Gastrocnemius medialis (tissue), 4 donors: ENCODE measurements at regions not wholly inside any gene's neighbourhood (a gene's known extent, or its start where the extent isn't known, plus 50 kb on each side); places are given as distances from the start of the nearest gene placed in this dataset.

ENCODE experiments used
- ATAC-seq, 2 donors: fragments of 150-250 bp; one replicate each; pipeline ENCODE4 v1.9.1; 2016
- DNase-seq, 2 donors: peaks; one replicate each; pipeline ENCODE4 v3.0.0-alpha.2; 2019
- H3K27ac ChIP-seq, 4 donors: fragments of 200-600 bp; sonication (generic); 1 replicate in 1 of 4; 2 replicates in 3 of 4; pipeline ENCODE4 v1.5.1; 2016 to 2018; ENCODE audit warnings: mild to moderate bottlenecking in 2 of 4, moderate library complexity in 1 of 4
- H3K27me3 ChIP-seq, 3 donors: fragments of 200-600 bp; sonication (generic) in 2 of 3; 1 replicate in 1 of 3; 2 replicates in 2 of 3; pipeline versions ENCODE4 v1.5.1 to v1.6.0; 2016 to 2019; ENCODE audit warnings: mild to moderate bottlenecking in 1 of 3, moderate library complexity in 1 of 3
- H3K36me3 ChIP-seq, 2 donors: fragments of 200-600 bp; sonication (generic) in 1 of 2; one replicate each; pipeline ENCODE4 v1.5.1; 2017 to 2018
- H3K4me1 ChIP-seq, 2 donors: fragments of 200-600 bp; sonication (generic) in 1 of 2; one replicate each; pipeline ENCODE4 v1.5.1; 2016 to 2017; ENCODE audit warnings: mild to moderate bottlenecking in 2 of 2
- H3K4me3 ChIP-seq, 4 donors: fragments of 200-600 bp; sonication (generic) in 3 of 4; 1 replicate in 1 of 4; 2 replicates in 3 of 4; pipeline ENCODE4 v1.5.1; 2016 to 2019; ENCODE audit warnings: mild to moderate bottlenecking in 2 of 4
- H3K9me3 ChIP-seq, 3 donors: fragments of 200-600 bp; sonication (generic) in 2 of 3; 1 replicate in 1 of 3; 2 replicates in 2 of 3; pipeline ENCODE4 v1.5.1; 2016 to 2019
- CTCF ChIP-seq, 5 experiments: fragments of 450-650 bp in 3 of 5; fragments of 200-600 bp in 2 of 5; sonication (generic) in 2 of 5; IDR thresholded peaks in 4 of 5; conservative IDR thresholded peaks in 1 of 5; 1 replicate in 4 of 5; 2 replicates in 1 of 5; pipeline ENCODE4 v1.5.1; 2016 to 2019; ENCODE audit warnings: antibody characterized with exemption in 5 of 5, mild to moderate bottlenecking in 3 of 5, moderate library complexity in 3 of 5
- POLR2A ChIP-seq, 2 donors: fragments of 450-650 bp; IDR thresholded peaks; one replicate each; pipeline ENCODE4 v1.6.1; 2017; ENCODE audit warnings: antibody characterized with exemption in 2 of 2, mild to moderate bottlenecking in 2 of 2, moderate library complexity in 2 of 2
- in situ Hi-C, 4 donors: fragments of 200-750 bp; cut with MboI; loops; one replicate each; pipeline versions ENCODE4 v1.15.0 to v1.8.0; 2017; ENCODE audit warnings: low sequenced_read_pairs in 4 of 4
- intact Hi-C: fragments of 100-400 bp; cut with DNase I; formaldehyde crosslinking; loops from one replicate; pipeline ENCODE4 v1.15.1; 2023; ENCODE audit warnings: low total_unique reads

GRCh38 chr19:32199501-32200040, 145.8 kb upstream of the ZNF507 start:
- no peak for TF ChIP-seq CTCF (IDR thresholded peaks at IDR 0.05 in 4 of 5, conservative IDR thresholded peaks at IDR 0.05 in 1 of 5)
- no peak for TF ChIP-seq POLR2A (IDR thresholded peaks at IDR 0.05)
- Histone ChIP-seq H3K9me3 (no peaks in the 10 kb centered on the region), H3K27me3 (peaks cover 0 to 3% (median 0%) of the 10 kb centered on the region in 3 donors), H3K36me3 (no peaks in the 10 kb centered on the region), H3K4me1 (no peaks in the 10 kb centered on the region), H3K27ac (no peak overlapping the region), H3K4me3 (no peak overlapping the region)
- in situ Hi-C loops (loop anchor here in 2 of 4 donors (25.0 kb wide), 1 partner anchor 1412 kb away; no protein-coding TSS in a partner anchor), intact Hi-C loops (no loop called here)
- no peak for ATAC-seq
- no peak for DNase-seq

GRCh38 chr19:32200312-32201038, 144.9 kb upstream of the ZNF507 start:
- in situ Hi-C loops: loop anchor here in 2 of 4 donors (25.0 kb wide), 1 partner anchor 1413 kb away; no protein-coding TSS in a partner anchor
- DNase-seq: no peak
- Histone ChIP-seq H3K27ac (no peak overlapping the region), H3K27me3 (peaks cover 0 to 3% (median 0%) of the 10 kb centered on the region in 3 donors), H3K36me3 (no peaks in the 10 kb centered on the region), H3K4me3 (no peak overlapping the region), H3K9me3 (no peaks in the 10 kb centered on the region), H3K4me1 (no peaks in the 10 kb centered on the region)
- intact Hi-C loops: no loop called here
- TF ChIP-seq POLR2A (IDR thresholded peaks at IDR 0.05) (no peak), CTCF (IDR thresholded peaks at IDR 0.05 in 4 of 5, conservative IDR thresholded peaks at IDR 0.05 in 1 of 5) (no peak)
- ATAC-seq: no peak

- H3K4me3 ChIP-seq: no peak overlapping the region
- ATAC-seq: no peak
- no peaks in the 10 kb centered on the region for H3K36me3 ChIP-seq
- in situ Hi-C loops (loop anchor here in 2 of 4 donors (25.0 kb wide), 1 partner anchor 1414 kb away; no protein-coding TSS in a partner anchor), intact Hi-C loops (no loop called here)
- H3K4me1 ChIP-seq: no peaks in the 10 kb centered on the region
- DNase-seq: no peak
- peaks cover 0 to 3% (median 0%) of the 10 kb centered on the region in 3 donors for H3K27me3 ChIP-seq
- TF ChIP-seq CTCF (IDR thresholded peaks at IDR 0.05 in 4 of 5, conservative IDR thresholded peaks at IDR 0.05 in 1 of 5) (no peak), POLR2A (IDR thresholded peaks at IDR 0.05) (no peak)
- no peaks in the 10 kb centered on the region for H3K9me3 ChIP-seq
- no peak overlapping the region for H3K27ac ChIP-seq
Measured at GRCh38 chr19:32201211-32201610, 144.2 kb upstream of the ZNF507 start.

- ATAC-seq: no peak
- in situ Hi-C loops: loop anchor here in 2 of 4 donors (25.0 kb wide), 1 partner anchor 1414 kb away; no protein-coding TSS in a partner anchor
Measured at GRCh38 chr19:32201636-32202051, 143.8 kb upstream of the ZNF507 start.

More at GRCh38 chr19:32201636-32202051, 143.8 kb upstream of the ZNF507 start:
- intact Hi-C loops: no loop called here
- no peak for DNase-seq
- H3K27me3 ChIP-seq: peaks cover 0 to 3% (median 0%) of the 10 kb centered on the region in 3 donors
- no peak overlapping the region for H3K27ac ChIP-seq
- no peaks in the 10 kb centered on the region for H3K4me1 ChIP-seq
- H3K36me3 ChIP-seq: no peaks in the 10 kb centered on the region
- no peak for TF ChIP-seq POLR2A (IDR thresholded peaks at IDR 0.05)
- no peak for TF ChIP-seq CTCF (IDR thresholded peaks at IDR 0.05 in 4 of 5, conservative IDR thresholded peaks at IDR 0.05 in 1 of 5)
- no peaks in the 10 kb centered on the region for H3K9me3 ChIP-seq
- no peak overlapping the region for H3K4me3 ChIP-seq
